ENCODE measurements at regions not wholly inside any gene's neighbourhood (a gene's known extent, or its start where the extent isn't known, plus 50 kb on each side); places are given as distances from the start of the nearest gene placed in this dataset.

- TF ChIP-seq CTCF (IDR thresholded peaks at IDR 0.05) (no peak), POLR2AphosphoS5 (IDR thresholded peaks at IDR 0.05) (no peak), POLR2A (IDR thresholded peaks at IDR 0.05) (no peak)
These were observed 277.9 kb upstream of the CDH9 start for GRCh38 chr5:27316271-27316650.

Data from prostate gland (tissue), 2 donors.